Ishikawa (cell line): ENCODE measurements at regions not wholly inside any gene's neighbourhood (a gene's known extent, or its start where the extent isn't known, plus 50 kb on each side); places are given as distances from the start of the nearest gene placed in this dataset.

ENCODE experiments used
- CEBPB ChIP-seq: IDR thresholded peaks from 2 replicates; pipeline ENCODE4 v1.6.1; 2012
- CREB1 ChIP-seq: IDR thresholded peaks from 2 replicates; pipeline ENCODE4 v1.6.1; 2012; ENCODE audit warnings: low read depth
- EGR1 ChIP-seq: IDR thresholded peaks from 2 replicates; pipeline ENCODE4 v1.6.1; 2012
- EP300 ChIP-seq: IDR thresholded peaks from 2 replicates; pipeline ENCODE4 v1.6.1; 2012; ENCODE audit warnings: borderline replicate concordance
- FOXM1 ChIP-seq: IDR thresholded peaks from 2 replicates; pipeline ENCODE4 v1.6.1; 2012; ENCODE audit warnings: low read depth, borderline replicate concordance
- RAD21 ChIP-seq: IDR thresholded peaks from 2 replicates; pipeline ENCODE4 v1.6.1; 2012; ENCODE audit warnings: low read depth
- REST ChIP-seq: IDR thresholded peaks from 2 replicates; pipeline ENCODE4 v1.6.1; 2012; ENCODE audit warnings: low read depth, mild to moderate bottlenecking
- TAF1 ChIP-seq: IDR thresholded peaks from 2 replicates; pipeline ENCODE4 v1.6.1; 2012; ENCODE audit warnings: low read depth, mild to moderate bottlenecking
- TCF12 ChIP-seq: IDR thresholded peaks from 2 replicates; pipeline ENCODE4 v1.6.1; 2012; ENCODE audit warnings: low read depth
- TEAD4 ChIP-seq: IDR thresholded peaks from 2 replicates; pipeline ENCODE4 v1.6.1; 2012
- USF1 ChIP-seq: IDR thresholded peaks from 2 replicates; pipeline ENCODE4 v1.6.1; 2012
- YY1 ChIP-seq: IDR thresholded peaks from 2 replicates; pipeline ENCODE4 v1.6.1; 2012; ENCODE audit warnings: low read depth
- ZBTB7A ChIP-seq: IDR thresholded peaks from 2 replicates; pipeline ENCODE4 v1.6.1; 2012; ENCODE audit warnings: low read depth
- TF ChIP-seq, protein P1 (sequence below): IDR thresholded peaks from 2 replicates; pipeline ENCODE4 v1.6.1; 2012

DNA sequence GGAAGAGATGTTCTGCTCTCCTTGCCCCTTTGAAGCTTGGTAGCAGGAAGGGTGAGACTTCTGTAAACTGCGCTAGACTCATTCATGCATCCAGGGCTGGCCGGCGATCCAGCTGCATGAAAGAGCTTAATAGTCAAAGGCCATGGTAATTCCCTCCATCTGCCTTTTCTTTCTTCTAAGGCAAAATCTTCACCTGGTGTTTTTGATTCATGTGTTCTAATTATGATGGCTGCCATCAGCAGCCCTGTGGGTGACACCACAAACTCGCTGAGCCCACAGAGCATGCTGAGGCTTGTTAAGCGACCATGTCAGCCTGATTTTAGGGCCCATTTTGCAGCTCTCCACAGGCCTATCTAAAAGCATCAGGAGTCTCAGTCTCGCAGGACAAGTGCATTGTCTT is 450.1 kb upstream of the TENM3 start:
- TF ChIP-seq REST (no peak), ZBTB7A (no peak), TCF12 (no peak), CEBPB (no peak), EP300 (no peak), TAF1 (no peak), YY1 (no peak), RAD21 (no peak), CREB1 (no peak), FOXM1 (no peak), EGR1 (no peak), USF1 (no peak), TEAD4 (no peak)
- TF ChIP-seq, protein P1, sequence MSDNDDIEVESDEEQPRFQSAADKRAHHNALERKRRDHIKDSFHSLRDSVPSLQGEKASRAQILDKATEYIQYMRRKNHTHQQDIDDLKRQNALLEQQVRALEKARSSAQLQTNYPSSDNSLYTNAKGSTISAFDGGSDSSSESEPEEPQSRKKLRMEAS = no peak
